BLaER1 treated with 17β-estradiol and CSF1 and Interleukin-3, amounts not matched to agents 10 nM and 100 nM (cell line): ENCODE measurements at regions not wholly inside any gene's neighbourhood (a gene's known extent, or its start where the extent isn't known, plus 50 kb on each side); places are given as distances from the start of the nearest gene placed in this dataset.
"Not testable (repeated sequence)": the region's sequence is repeated elsewhere in the genome, so short reads cannot be mapped to it uniquely, and the experiment has no call there.

Experiments
- H3K27ac ChIP-seq, 11 experiments: shearing (Covaris generic); formaldehyde crosslinking; 2 replicates each; pipeline ENCODE4 v1.8.1; 2022
- H3K27me3 ChIP-seq, 11 experiments: shearing (Covaris generic); formaldehyde crosslinking; 2 replicates each; pipeline ENCODE4 v1.8.1; 2022
- H3K36me3 ChIP-seq, 11 experiments: shearing (Covaris generic); formaldehyde crosslinking; 2 replicates each; pipeline ENCODE4 v1.8.1; 2022
- H3K4me1 ChIP-seq, 10 experiments: shearing (Covaris generic); formaldehyde crosslinking; 2 replicates each; pipeline ENCODE4 v1.8.1; 2022
- H3K4me2 ChIP-seq, 11 experiments: shearing (Covaris generic); formaldehyde crosslinking; 2 replicates each; pipeline ENCODE4 v1.8.1; 2022
- H3K4me3 ChIP-seq, 10 experiments: shearing (Covaris generic); formaldehyde crosslinking; 2 replicates each; pipeline ENCODE4 v1.8.1; 2022
- H3K9ac ChIP-seq, 11 experiments: shearing (Covaris generic); formaldehyde crosslinking; 2 replicates each; pipeline ENCODE4 v1.8.1; 2022
- H3K9me3 ChIP-seq, 11 experiments: shearing (Covaris generic); formaldehyde crosslinking; replicated peaks in 1 of 11; 2 replicates each; pipeline ENCODE4 v1.8.1; 2022
- H4K20me1 ChIP-seq, 11 experiments: shearing (Covaris generic); formaldehyde crosslinking; 2 replicates each; pipeline ENCODE4 v1.8.1; 2022
- Cebpa-rat ChIP-seq, 11 experiments: shearing (Covaris generic); IDR thresholded peaks; 2 replicates each; pipeline ENCODE4 v1.8.1; 2022

DNA sequence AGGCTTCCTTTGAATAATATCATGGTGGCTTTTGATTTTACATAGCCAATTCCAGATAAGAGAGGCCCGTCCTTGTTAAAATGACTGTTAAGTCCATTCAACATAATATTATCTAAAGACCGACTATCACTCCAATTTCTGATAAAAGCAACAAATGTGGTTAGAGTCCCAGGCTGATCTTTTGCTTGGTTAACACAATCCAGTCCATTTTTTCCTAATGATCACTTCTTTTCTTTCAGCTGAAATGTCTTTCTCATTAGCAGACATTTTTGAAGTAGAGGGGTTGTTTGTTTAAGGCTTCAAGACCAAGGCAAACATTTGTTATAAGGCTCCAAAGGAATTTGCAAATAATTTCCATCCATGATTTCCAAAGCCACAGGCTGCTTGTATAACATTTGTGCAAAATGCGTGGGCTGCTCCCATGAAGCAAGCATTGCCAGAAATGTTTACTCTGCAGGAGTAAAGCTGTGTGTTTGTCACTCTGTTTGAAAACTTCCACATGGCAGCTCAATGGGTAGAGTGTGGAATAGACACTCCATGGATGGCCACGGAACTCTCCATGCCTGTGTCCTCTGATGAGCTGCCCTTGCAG is 111.5 kb downstream of the PSMG1 start:
- Histone ChIP-seq H3K4me1 (0 out of 20 replicates have a peak, but pooled peaks cover 0 to 4% (median 0%) of the 10 kb centered on the region in 10 experiments), H3K4me3 (no peak overlapping the region), H4K20me1 (no peaks in the 10 kb centered on the region), H3K4me2 (no peak overlapping the region), H3K9me3 (peaks cover 28 to 43% (median 33%) of the 10 kb centered on the region in 11 experiments), H3K27ac (no peak overlapping the region), H3K9ac (no peak overlapping the region), H3K36me3 (no peaks in the 10 kb centered on the region), H3K27me3 (no peaks in the 10 kb centered on the region)
- no peak for TF ChIP-seq Cebpa-rat (IDR thresholded peaks at IDR 0.05)

GRCh38 chr21:39069856-39070255 is 113.4 kb downstream of the PSMG1 start:
- H3K9me3 ChIP-seq, result peaks cover 11 to 28% (median 17%) of the 10 kb centered on the region in 11 experiments
- H4K20me1 ChIP-seq, H3K4me1 ChIP-seq, H3K27ac ChIP-seq, H3K36me3 ChIP-seq, H3K27me3 ChIP-seq, H3K4me2 ChIP-seq, H3K9ac ChIP-seq, H3K4me3 ChIP-seq: not testable (repeated sequence)

DNA sequence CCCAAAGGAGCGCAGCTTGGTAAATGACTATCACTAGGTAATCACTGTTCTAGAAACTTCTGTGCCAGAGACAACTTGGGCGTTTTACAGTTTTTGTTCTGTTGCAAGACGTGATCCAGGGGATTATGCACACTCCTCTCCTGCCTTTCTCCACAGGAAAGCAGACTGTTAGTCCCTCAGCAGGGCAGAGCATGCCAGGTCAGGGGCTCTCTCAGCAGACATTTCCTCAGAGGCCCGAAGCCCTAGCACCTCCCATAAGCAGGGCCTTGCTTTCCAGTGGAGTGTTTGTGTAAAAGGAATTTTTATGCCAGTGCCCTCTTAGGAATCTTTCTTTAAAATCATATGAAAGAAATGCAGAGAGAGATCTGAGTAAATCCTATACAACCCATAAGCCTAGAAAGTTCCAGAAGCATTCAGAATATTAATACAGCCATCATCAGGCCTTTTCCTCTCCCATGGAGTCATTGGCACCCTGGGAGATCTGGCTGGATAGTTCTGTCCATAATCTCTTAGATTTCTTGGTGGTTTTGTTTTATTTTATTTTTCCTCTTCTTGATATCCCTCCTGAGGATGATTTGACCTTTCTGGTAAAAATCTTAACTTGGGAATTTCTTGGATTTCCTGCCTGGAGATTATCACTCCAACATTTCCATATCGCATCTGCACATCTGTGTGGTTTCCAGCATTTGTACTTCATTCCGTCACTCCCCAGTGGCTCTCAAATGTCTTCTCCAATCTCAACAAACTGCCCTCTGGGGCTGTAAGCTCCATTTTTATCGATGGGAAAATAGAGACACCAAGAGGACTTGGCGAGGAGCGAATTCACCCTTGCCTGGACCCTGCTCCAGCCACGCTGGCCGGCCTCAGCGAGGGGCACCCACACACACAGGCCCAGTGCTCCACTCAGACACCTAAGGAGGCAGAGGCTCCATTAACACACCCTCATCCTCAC is 116.1 kb downstream of the PSMG1 start:
- peaks cover 9 to 26% (median 12%) of the 10 kb centered on the region in 11 experiments for H3K9me3 ChIP-seq
- H3K27ac ChIP-seq, result no peak overlapping the region
- no peaks in the 10 kb centered on the region for H3K36me3 ChIP-seq
- H3K4me3 ChIP-seq, result no peak overlapping the region
- no peaks in the 10 kb centered on the region for H4K20me1 ChIP-seq
- H3K27me3 ChIP-seq, result no peaks in the 10 kb centered on the region
- no peak overlapping the region for H3K4me2 ChIP-seq
- no peak overlapping the region for H3K9ac ChIP-seq
- TF ChIP-seq Cebpa-rat (IDR thresholded peaks at IDR 0.05), result no peak
- 0 out of 20 replicates have a peak, but pooled peaks cover 0 to 4% (median 0%) of the 10 kb centered on the region in 10 experiments for H3K4me1 ChIP-seq

- Histone ChIP-seq H3K27me3 (no peaks in the 10 kb centered on the region), H3K9me3 (peaks cover 9 to 26% (median 12%) of the 10 kb centered on the region in 11 experiments), H3K4me1 (no peaks in the 10 kb centered on the region), H3K9ac (no peak overlapping the region), H4K20me1 (no peaks in the 10 kb centered on the region), H3K36me3 (no peaks in the 10 kb centered on the region), H3K4me2 (no peak overlapping the region), H3K4me3 (no peak overlapping the region), H3K27ac (no peak overlapping the region)
- TF ChIP-seq Cebpa-rat (IDR thresholded peaks at IDR 0.05), result no peak
Observed at GRCh38 chr21:39065917-39066316, 117.3 kb downstream of the PSMG1 start.

GRCh38 chr21:39064325-39065012 is 118.8 kb downstream of the PSMG1 start:
- no peaks in the 10 kb centered on the region for H3K27me3 ChIP-seq
- H3K4me2 ChIP-seq, result no peak overlapping the region
- no peak for TF ChIP-seq Cebpa-rat (IDR thresholded peaks at IDR 0.05)
- H4K20me1 ChIP-seq, result no peaks in the 10 kb centered on the region
- no peaks in the 10 kb centered on the region for H3K4me1 ChIP-seq
- H3K9me3 ChIP-seq, result peaks cover 9 to 26% (median 12%) of the 10 kb centered on the region in 11 experiments
- H3K9ac ChIP-seq, result no peak overlapping the region
- H3K36me3 ChIP-seq, result no peaks in the 10 kb centered on the region
- no peak overlapping the region for H3K27ac ChIP-seq
- no peak overlapping the region for H3K4me3 ChIP-seq

DNA sequence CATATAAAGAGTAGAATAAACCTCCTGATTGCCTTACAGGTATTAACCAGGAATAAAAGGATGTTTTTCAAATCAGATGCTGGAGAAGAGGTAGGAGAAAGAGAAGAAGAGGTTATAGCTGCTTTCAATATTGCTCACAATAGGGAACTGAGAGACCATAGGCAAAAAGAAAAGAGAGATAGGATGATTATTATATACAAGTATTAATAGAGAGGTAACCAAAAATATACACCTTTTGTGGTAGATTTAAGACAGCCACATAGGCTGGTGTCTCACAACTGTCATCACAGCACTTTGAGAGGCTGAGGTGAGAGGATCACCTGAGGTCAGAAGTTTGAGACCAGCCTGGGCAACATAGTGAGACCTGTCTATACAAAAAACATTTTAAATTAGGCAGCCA is 119.7 kb downstream of the PSMG1 start:
- no peaks in the 10 kb centered on the region for H3K4me1 ChIP-seq
- peaks cover 9 to 17% (median 12%) of the 10 kb centered on the region in 11 experiments for H3K9me3 ChIP-seq
- H3K4me2 ChIP-seq, result no peak overlapping the region
- no peak for TF ChIP-seq Cebpa-rat (IDR thresholded peaks at IDR 0.05)
- H3K4me3 ChIP-seq, result no peak overlapping the region
- H4K20me1 ChIP-seq, result no peaks in the 10 kb centered on the region
- H3K36me3 ChIP-seq, result no peaks in the 10 kb centered on the region
- H3K9ac ChIP-seq, result no peak overlapping the region
- H3K27ac ChIP-seq, result no peak overlapping the region
- H3K27me3 ChIP-seq, result no peaks in the 10 kb centered on the region

GRCh38 chr21:39062196-39062595 is 121.1 kb downstream of the PSMG1 start:
- H3K9me3 ChIP-seq, result peaks cover 9 to 15% (median 12%) of the 10 kb centered on the region in 11 experiments
- no peak overlapping the region for H3K9ac ChIP-seq
- peaks cover 0 to 1% (median under 1%) of the 10 kb centered on the region in 10 experiments; a peak in 4 of 20 replicates for H3K4me1 ChIP-seq
- H3K27me3 ChIP-seq, result no peaks in the 10 kb centered on the region
- no peak overlapping the region for H3K27ac ChIP-seq
- no peaks in the 10 kb centered on the region for H3K36me3 ChIP-seq
- H4K20me1 ChIP-seq, result no peaks in the 10 kb centered on the region
- TF ChIP-seq Cebpa-rat (IDR thresholded peaks at IDR 0.05), result no peak
- no peak overlapping the region for H3K4me2 ChIP-seq
- no peak overlapping the region for H3K4me3 ChIP-seq

DNA sequence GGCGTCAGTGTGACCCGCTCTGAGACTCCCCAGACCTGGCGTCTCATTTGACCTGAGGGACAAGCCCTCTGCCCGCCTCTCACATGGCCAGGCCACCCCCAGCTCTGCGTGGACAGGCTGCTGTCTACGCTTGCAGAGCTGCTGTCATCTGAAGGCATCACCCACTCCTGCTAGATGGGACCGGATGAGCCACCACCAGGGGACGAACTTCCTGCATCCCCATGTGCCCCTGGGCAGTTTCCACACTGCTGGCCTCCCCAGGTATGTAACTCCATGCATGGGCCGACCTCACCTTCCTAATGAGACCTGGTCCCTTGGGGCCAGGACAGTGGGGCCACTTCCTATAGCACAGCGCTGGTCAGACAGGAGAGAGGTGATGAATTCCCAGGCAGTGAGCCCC is 121.5 kb downstream of the PSMG1 start:
- Histone ChIP-seq H3K4me2 (no peak overlapping the region), H3K4me3 (no peak overlapping the region), H4K20me1 (no peaks in the 10 kb centered on the region), H3K4me1 (peaks cover 0 to 6% (median 4%) of the 10 kb centered on the region in 10 experiments; a peak in 7 of 20 replicates), H3K27me3 (no peaks in the 10 kb centered on the region), H3K9ac (no peak overlapping the region), H3K36me3 (no peaks in the 10 kb centered on the region), H3K27ac (no peak overlapping the region), H3K9me3 (peaks cover 9 to 15% (median 12%) of the 10 kb centered on the region in 11 experiments)
- no peak for TF ChIP-seq Cebpa-rat (IDR thresholded peaks at IDR 0.05)

DNA sequence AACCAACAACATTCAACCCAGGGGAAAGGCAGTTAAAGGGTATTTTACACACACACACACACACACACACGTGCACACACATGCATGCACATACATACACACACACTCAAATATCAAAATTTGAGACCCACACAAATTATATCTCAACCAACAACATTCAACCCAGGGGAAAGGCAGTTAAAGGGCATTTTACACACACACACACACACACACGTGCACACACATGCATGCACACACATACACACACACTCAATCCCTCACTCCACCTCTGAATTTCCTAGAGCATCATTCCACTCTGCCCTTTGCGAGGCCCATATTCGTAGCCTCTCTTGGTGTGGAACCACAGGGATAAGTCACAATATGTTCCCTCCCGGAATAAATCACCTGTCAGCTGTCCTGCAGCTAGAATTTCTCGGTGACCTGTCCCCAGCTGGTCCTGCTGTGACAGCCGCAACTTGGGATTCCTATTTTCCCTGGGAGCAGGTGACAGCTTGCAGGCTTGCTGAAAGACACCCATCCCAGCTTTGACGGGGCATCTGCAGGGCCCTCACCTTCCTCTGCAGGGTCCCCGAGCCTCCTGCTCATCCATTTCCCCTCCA is 122.7 kb downstream of the PSMG1 start:
- peaks cover 0 to 10% (median 7%) of the 10 kb centered on the region in 10 experiments; a peak in 7 of 20 replicates for H3K4me1 ChIP-seq
- no peaks in the 10 kb centered on the region for H4K20me1 ChIP-seq
- no peak overlapping the region for H3K4me3 ChIP-seq
- H3K27ac ChIP-seq, result no peak overlapping the region
- no peak overlapping the region for H3K4me2 ChIP-seq
- H3K27me3 ChIP-seq, result no peaks in the 10 kb centered on the region
- no peak for TF ChIP-seq Cebpa-rat (IDR thresholded peaks at IDR 0.05)
- no peak overlapping the region for H3K9ac ChIP-seq
- peaks cover 9 to 15% (median 12%) of the 10 kb centered on the region in 11 experiments for H3K9me3 ChIP-seq
- no peaks in the 10 kb centered on the region for H3K36me3 ChIP-seq
